ENCODE measurements at regions not wholly inside any gene's neighbourhood (a gene's known extent, or its start where the extent isn't known, plus 50 kb on each side); places are given as distances from the start of the nearest gene placed in this dataset.

- ATAC-seq, result no peak
- Histone ChIP-seq H3K9me3 (no peaks in the 10 kb centered on the region), H3K36me3 (ENCODE audit: insufficient read depth in 1 of 2, low read depth in 1 of 2) (no peaks in the 10 kb centered on the region), H3K27me3 (ENCODE audit: insufficient read depth in 3 of 3, low read length in 2 of 3) (no peaks in the 10 kb centered on the region), H3K4me1 (no peaks in the 10 kb centered on the region), H3K27ac (no peak overlapping the region), H3K4me3 (no peak overlapping the region)
- no peak for TF ChIP-seq CTCF (IDR thresholded peaks at IDR 0.05)
- DNase-seq, result no peak
- intact Hi-C loops (cut with DNase I), result no loop called here
- 89 to 92% (median 92%) methylated on average over 5 of the region's 5 CpGs for WGBS, 3 donors
Observed at GRCh38 chr4:125115941-125116340, 198.8 kb upstream of the FAT4 start.

GRCh38 chr4:125115476-125115875, 199.3 kb upstream of the FAT4 start:
- Histone ChIP-seq H3K9me3 (no peaks in the 10 kb centered on the region), H3K36me3 (ENCODE audit: insufficient read depth in 1 of 2, low read depth in 1 of 2) (no peaks in the 10 kb centered on the region), H3K4me1 (no peaks in the 10 kb centered on the region), H3K27me3 (ENCODE audit: insufficient read depth in 3 of 3, low read length in 2 of 3) (no peaks in the 10 kb centered on the region), H3K4me3 (no peak overlapping the region), H3K27ac (no peak overlapping the region)
- ATAC-seq, result no peak
- DNase-seq, result no peak
- no peak for TF ChIP-seq CTCF (IDR thresholded peaks at IDR 0.05)
- intact Hi-C loops (cut with DNase I), result no loop called here
- 32 to 64% (median 42%) methylated on average over 1 of the region's 1 CpG for WGBS, 3 donors

GRCh38 chr4:125112536-125112935, 202.2 kb upstream of the FAT4 start:
- H3K27ac ChIP-seq, result no peak overlapping the region
- no peak for ATAC-seq

GRCh38 chr4:125111323-125111722, 203.4 kb upstream of the FAT4 start:
- no peak overlapping the region for H3K27ac ChIP-seq
- H3K36me3 ChIP-seq (ENCODE audit: insufficient read depth in 1 of 2, low read depth in 1 of 2), result no peaks in the 10 kb centered on the region
- WGBS, 3 donors, result 77 to 79% (median 78%) methylated on average over 3 of the region's 3 CpGs
- no peak for DNase-seq
- ATAC-seq, result no peak
- no peaks in the 10 kb centered on the region for H3K27me3 ChIP-seq (ENCODE audit: insufficient read depth in 3 of 3, low read length in 2 of 3)
- TF ChIP-seq CTCF (IDR thresholded peaks at IDR 0.05), result no peak
- H3K4me1 ChIP-seq, result no peaks in the 10 kb centered on the region
- H3K4me3 ChIP-seq, result no peak overlapping the region
- intact Hi-C loops (cut with DNase I), result no loop called here
- H3K9me3 ChIP-seq, result no peaks in the 10 kb centered on the region

More at GRCh38 chr4:125112536-125112935, 202.2 kb upstream of the FAT4 start:
- no peak for DNase-seq
- WGBS, 3 donors, result 87 to 92% (median 88%) methylated on average over 3 of the region's 3 CpGs
- no peak for TF ChIP-seq CTCF (IDR thresholded peaks at IDR 0.05)
- no peaks in the 10 kb centered on the region for H3K36me3 ChIP-seq (ENCODE audit: insufficient read depth in 1 of 2, low read depth in 1 of 2)
- no peaks in the 10 kb centered on the region for H3K27me3 ChIP-seq (ENCODE audit: insufficient read depth in 3 of 3, low read length in 2 of 3)
- no peak overlapping the region for H3K4me3 ChIP-seq
- intact Hi-C loops (cut with DNase I), result no loop called here
- no peaks in the 10 kb centered on the region for H3K4me1 ChIP-seq
- no peaks in the 10 kb centered on the region for H3K9me3 ChIP-seq

GRCh38 chr4:125105561-125105960, 209.2 kb upstream of the FAT4 start:
- H3K27ac ChIP-seq, result no peak overlapping the region
- TF ChIP-seq CTCF (IDR thresholded peaks at IDR 0.05), result no peak
- no peaks in the 10 kb centered on the region for H3K36me3 ChIP-seq (ENCODE audit: insufficient read depth in 1 of 2, low read depth in 1 of 2)
- ATAC-seq (no peak), DNase-seq (no peak)
- intact Hi-C loops (cut with DNase I), result no loop called here
- H3K4me1 ChIP-seq, result no peaks in the 10 kb centered on the region
- H3K27me3 ChIP-seq (ENCODE audit: insufficient read depth in 3 of 3, low read length in 2 of 3), result no peaks in the 10 kb centered on the region
- 72 to 78% (median 76%) methylated on average over 2 of the region's 2 CpGs for WGBS, 3 donors
- no peaks in the 10 kb centered on the region for H3K9me3 ChIP-seq
- H3K4me3 ChIP-seq, result no peak overlapping the region

Data from psoas muscle (tissue), 7 donors.